ENCODE measurements at regions not wholly inside any gene's neighbourhood (a gene's known extent, or its start where the extent isn't known, plus 50 kb on each side); places are given as distances from the start of the nearest gene placed in this dataset.

DNA sequence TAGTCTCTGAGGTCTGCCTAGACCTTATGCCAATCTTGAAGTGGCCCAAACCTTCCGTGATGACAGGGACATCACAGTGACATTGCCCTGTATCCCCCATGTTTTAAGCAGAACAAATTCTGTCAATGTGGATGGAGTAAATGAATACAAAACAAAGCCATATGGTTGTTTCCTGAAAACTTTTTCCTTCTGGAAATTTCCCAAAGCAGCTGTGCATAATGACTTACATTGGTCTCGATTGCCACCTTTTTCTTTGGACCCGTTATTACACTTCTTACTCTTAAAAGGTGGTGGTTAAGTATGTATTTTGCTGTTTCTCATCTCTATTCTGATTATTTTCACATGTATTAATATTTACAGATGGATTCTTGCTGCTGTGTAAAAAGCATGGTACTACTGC is 411.2 kb upstream of the KLF6 start:
- no peak for TF ChIP-seq EZH2phosphoT487 (IDR thresholded peaks at IDR 0.05; ENCODE audit: insufficient read depth, low read depth)
- no peak for TF ChIP-seq EZH2 (IDR thresholded peaks at IDR 0.05; ENCODE audit: insufficient read depth, poor library complexity, severe bottlenecking)
